ENCODE measurements at regions not wholly inside any gene's neighbourhood (a gene's known extent, or its start where the extent isn't known, plus 50 kb on each side); places are given as distances from the start of the nearest gene placed in this dataset.
"Not testable (repeated sequence)": the region's sequence is repeated elsewhere in the genome, so short reads cannot be mapped to it uniquely, and the experiment has no call there.

DNA sequence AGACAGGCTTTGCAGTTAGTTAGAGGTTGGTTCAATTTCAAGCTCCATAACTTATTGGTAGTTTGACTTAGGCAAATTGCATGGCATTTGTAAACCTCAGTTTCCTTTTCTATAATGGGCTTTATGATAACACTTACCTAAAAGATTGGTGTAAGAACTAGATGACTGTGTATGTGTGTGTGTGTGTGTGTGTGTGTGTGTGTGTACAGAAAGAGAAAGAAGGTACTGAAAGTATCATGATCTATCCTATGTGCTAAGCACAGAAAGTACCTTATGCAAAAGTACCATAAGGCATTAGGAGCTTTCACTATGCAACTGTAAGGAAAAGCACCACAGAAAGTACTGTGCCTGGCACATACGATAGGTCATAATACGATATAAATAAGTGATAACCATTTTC, 304.3 kb upstream of the KITLG start:
- no peaks in the 10 kb centered on the region for H3K4me1 ChIP-seq (ENCODE audit: insufficient read depth, low read length)
- H3K36me3 ChIP-seq (ENCODE audit: insufficient read depth, low read length): no peaks in the 10 kb centered on the region
- H3K9me3 ChIP-seq (ENCODE audit: control insufficient read depth, insufficient read depth, low read length): no peaks in the 10 kb centered on the region
- no peak overlapping the region for H3K9ac ChIP-seq (ENCODE audit: low read depth, low read length)

DNA sequence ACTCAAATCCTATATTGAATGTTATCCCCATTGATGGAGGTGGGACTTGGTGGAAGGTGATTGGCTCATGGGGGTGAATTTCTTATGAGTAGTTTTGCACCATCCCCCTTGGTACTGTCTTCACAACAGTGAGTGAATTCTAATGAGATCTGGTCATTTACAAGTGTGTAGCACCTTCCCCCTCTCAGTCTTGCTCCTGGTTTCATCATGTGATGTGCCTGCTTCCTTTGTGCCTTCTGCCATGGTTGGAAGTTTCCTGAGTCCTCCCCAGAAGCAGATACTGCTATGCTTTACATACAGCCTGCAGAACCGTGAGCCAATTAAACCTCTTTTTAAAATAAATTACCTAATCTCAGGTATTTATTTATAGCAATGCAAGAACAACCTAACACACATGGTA, 302.4 kb upstream of the KITLG start:
- Histone ChIP-seq H3K9ac (ENCODE audit: low read depth, low read length) (no peak overlapping the region), H3K4me1 (ENCODE audit: insufficient read depth, low read length) (no peaks in the 10 kb centered on the region), H3K9me3 (ENCODE audit: control insufficient read depth, insufficient read depth, low read length) (no peaks in the 10 kb centered on the region), H3K36me3 (ENCODE audit: insufficient read depth, low read length) (no peaks in the 10 kb centered on the region)

DNA sequence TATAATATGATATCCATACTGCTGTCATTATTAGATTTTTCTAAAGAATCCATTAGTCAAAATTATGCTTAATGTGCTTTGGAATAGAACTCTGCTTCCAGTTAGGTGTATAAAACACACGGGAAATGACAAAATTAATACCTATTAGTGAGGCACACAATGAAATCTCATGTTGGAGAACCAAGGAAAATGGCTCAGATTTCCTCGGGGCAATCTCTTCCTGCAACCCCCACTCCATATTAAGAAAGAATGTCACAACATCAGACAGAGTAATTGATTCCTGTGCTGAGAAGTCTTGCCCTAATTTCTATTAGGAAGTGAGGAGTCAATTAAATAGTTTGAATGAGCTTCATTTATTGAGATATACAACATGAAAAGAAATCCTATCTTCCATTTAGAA, 299.8 kb upstream of the KITLG start:
- H3K9ac ChIP-seq (ENCODE audit: low read depth, low read length): no peak overlapping the region
- H3K9me3 ChIP-seq (ENCODE audit: control insufficient read depth, insufficient read depth, low read length): no peaks in the 10 kb centered on the region
- H3K36me3 ChIP-seq (ENCODE audit: insufficient read depth, low read length): no peaks in the 10 kb centered on the region
- H3K4me1 ChIP-seq (ENCODE audit: insufficient read depth, low read length): no peaks in the 10 kb centered on the region

DNA sequence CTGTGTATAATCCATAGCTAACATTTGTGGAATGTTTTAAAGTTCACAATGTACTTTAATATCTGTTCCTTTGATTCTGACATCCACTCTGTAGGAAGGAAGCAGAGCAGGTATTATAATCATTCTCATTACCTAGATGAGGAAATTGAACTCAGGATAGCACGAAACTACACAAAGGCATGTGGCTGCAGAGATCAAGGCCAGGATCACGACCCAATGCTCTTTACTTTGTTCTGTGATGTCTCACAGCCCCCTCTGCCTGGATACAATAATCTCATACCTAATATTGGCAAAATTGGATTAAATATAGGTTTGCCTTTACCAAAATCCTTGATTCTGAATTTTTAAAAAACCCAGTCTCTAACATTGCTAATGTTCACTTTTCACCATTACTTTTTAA, 298.0 kb upstream of the KITLG start:
- no peaks in the 10 kb centered on the region for H3K36me3 ChIP-seq (ENCODE audit: insufficient read depth, low read length)
- no peaks in the 10 kb centered on the region for H3K9me3 ChIP-seq (ENCODE audit: control insufficient read depth, insufficient read depth, low read length)
- H3K9ac ChIP-seq (ENCODE audit: low read depth, low read length): no peak overlapping the region
- no peaks in the 10 kb centered on the region for H3K4me1 ChIP-seq (ENCODE audit: insufficient read depth, low read length)

DNA sequence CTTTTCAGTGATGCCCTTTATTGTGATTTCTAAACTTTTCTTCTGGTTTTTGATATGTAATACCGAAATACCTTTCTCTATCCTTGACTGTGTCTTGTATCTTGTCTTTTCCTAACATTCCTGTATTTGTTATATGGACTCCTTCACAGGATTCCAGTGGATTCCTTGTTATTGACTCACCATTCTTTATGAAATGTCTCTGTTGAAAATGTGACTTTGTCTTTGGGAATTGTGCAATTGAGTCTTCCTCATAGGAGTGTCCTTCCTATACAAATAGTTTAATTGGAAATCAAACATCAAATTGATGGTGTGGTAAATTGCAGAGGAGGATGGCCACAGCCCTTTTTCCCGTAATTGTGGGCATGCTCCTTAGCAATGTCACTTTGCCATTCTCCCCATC, 296.6 kb upstream of the KITLG start:
- Histone ChIP-seq H3K36me3 (ENCODE audit: insufficient read depth, low read length) (no peaks in the 10 kb centered on the region), H3K9me3 (ENCODE audit: control insufficient read depth, insufficient read depth, low read length) (no peaks in the 10 kb centered on the region), H3K9ac (ENCODE audit: low read depth, low read length) (no peak overlapping the region), H3K4me1 (ENCODE audit: insufficient read depth, low read length) (no peaks in the 10 kb centered on the region)

DNA sequence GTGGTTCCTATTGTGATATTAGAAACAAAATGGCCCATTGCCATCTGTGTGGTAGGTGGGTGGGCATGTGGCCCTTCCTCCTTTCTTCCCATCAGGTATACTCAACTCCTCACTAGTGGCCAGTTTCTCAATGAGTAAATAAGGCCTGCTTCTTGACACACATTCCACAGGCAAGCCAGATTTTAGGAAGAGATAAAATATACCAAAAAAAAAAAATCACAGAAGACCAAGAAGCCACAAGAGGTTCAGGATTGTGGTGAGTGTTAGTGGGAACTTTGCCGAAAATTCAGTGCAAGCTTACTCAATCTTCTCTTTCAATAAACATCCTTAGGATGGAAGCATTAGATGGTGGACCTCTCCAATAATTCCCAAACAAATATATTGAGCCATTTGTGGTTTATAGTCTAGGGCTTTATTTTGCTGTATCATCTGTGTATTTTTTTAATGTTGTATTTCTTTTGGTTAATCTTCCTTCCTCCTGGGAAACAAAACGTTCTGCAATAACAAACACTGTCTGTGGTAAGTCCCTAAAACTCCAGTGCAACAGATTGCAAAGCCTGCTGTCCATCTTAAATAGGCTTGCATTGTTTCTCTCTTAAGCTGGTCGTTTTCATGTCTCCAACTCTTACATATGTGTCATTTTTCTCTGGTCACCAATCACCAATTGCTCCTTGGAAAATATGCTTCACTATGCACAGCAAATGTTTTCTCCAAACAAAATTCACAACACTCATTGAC, 289.9 kb upstream of the KITLG start:
- no peaks in the 10 kb centered on the region for H3K36me3 ChIP-seq (ENCODE audit: insufficient read depth, low read length)
- H3K9ac ChIP-seq (ENCODE audit: low read depth, low read length): no peak overlapping the region
- no peaks in the 10 kb centered on the region for H3K4me1 ChIP-seq (ENCODE audit: insufficient read depth, low read length)
- H3K9me3 ChIP-seq (ENCODE audit: control insufficient read depth, insufficient read depth, low read length): no peaks in the 10 kb centered on the region

DNA sequence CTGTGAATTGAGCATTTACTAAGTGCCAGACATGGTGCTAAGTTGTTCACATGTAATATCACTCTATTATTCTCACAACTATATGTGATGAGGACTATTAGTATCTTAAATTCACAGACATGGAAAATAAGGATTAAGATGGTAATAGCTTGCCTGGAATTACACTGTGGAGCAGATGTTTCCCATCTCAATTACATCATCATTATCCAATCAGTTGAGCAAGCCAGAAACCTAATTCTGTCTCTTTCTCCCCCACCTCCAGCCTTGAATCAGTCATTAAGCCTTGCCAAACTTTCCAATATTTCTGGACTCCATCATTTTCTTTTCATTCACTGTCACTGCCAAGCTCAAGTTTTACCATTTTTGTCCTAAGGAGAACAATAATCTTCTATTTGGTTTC, 287.8 kb upstream of the KITLG start:
- Histone ChIP-seq H3K9ac (ENCODE audit: low read depth, low read length) (no peak overlapping the region), H3K36me3 (ENCODE audit: insufficient read depth, low read length) (no peaks in the 10 kb centered on the region), H3K9me3 (ENCODE audit: control insufficient read depth, insufficient read depth, low read length) (no peaks in the 10 kb centered on the region), H3K4me1 (ENCODE audit: insufficient read depth, low read length) (peaks cover 3% of the 10 kb centered on the region; the same call in 1 of the 2 replicates)

DNA sequence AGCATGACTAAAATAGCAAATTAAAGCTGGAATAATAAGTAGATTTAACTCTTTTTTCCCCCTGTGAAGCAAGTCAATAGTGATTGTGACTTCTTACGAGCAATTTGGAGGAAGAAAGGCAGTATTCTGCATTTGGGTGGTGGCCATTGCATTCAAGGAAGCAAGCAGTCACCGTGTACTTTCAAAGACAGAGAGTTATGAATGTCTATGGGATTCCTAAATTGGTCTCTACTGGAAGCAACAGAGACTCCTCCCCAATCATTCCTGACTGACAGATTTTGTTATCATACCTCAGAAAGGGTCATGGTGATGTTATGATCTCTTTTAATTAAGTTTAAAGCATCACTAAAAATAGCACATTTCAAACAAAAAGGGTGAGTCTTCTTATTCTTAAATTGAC, 287.2 kb upstream of the KITLG start:
- no peak overlapping the region for H3K9ac ChIP-seq (ENCODE audit: low read depth, low read length)
- H3K9me3 ChIP-seq (ENCODE audit: control insufficient read depth, insufficient read depth, low read length): no peaks in the 10 kb centered on the region
- peaks cover 8% of the 10 kb centered on the region for H3K4me1 ChIP-seq (ENCODE audit: insufficient read depth, low read length)
- no peaks in the 10 kb centered on the region for H3K36me3 ChIP-seq (ENCODE audit: insufficient read depth, low read length)

DNA sequence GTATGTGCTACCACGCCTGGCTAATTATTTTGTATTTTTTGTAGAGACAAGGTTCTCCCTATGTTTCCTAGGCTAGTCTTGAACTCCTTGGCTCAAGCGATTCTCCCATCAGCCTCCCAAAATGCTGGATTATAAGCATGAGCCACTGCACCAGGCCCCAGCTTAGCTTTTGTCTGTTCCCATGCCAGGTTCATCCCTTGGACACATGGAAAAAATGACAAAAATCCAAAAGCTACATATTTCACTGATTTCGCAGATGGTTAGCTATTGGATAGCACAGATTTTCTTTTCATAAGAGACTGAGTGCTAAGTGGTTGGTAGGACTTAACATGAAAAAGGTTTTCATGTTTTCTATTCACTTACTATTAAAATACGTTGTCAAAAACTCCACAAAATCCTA, 286.6 kb upstream of the KITLG start:
- Histone ChIP-seq H3K36me3 (ENCODE audit: insufficient read depth, low read length) (no peaks in the 10 kb centered on the region), H3K9me3 (ENCODE audit: control insufficient read depth, insufficient read depth, low read length) (no peaks in the 10 kb centered on the region), H3K9ac (ENCODE audit: low read depth, low read length) (no peak overlapping the region), H3K4me1 (ENCODE audit: insufficient read depth, low read length) (peaks cover 13% of the 10 kb centered on the region)

DNA sequence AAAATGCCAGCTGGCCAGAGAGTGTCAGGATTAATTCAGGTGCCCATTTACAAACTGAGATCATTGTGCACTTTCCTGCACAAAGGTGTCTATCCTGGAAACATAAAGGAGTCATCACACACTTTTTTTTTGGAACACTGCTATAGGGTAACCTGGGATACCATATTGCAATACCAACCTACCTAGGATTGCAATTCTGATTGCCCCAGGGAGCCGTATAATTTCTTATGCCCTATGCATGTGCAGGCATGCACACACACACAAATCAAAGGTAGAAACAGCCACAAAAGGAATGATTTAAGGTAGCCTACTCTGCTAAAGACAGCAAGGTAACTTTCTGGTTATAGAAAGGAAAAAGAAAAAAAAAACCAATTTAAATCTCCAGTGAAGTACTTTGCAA, 285.3 kb upstream of the KITLG start:
- Histone ChIP-seq H3K4me1 (ENCODE audit: insufficient read depth, low read length) (peaks cover 13% of the 10 kb centered on the region), H3K36me3 (ENCODE audit: insufficient read depth, low read length) (no peaks in the 10 kb centered on the region), H3K9ac (ENCODE audit: low read depth, low read length) (no peak overlapping the region), H3K9me3 (ENCODE audit: control insufficient read depth, insufficient read depth, low read length) (no peaks in the 10 kb centered on the region)

DNA sequence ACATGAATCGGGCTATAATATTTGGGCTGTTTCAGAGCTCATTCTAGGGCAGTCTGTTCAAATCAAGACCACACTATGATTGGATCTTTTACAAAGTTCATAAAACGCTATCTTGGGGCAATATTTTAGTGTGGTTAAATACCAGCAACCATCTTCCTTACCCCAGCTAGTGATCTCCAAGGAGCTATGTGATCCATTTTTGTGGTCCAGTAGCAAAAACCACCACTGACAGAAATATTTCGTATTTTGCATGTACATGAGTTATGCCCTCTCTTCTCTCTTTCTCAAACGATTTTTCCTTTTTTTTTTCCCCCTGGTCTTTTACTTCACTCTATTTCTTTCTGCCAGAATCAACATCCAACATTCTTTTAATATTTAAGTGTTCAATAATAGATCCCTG, 280.6 kb upstream of the KITLG start:
- H3K4me1 ChIP-seq (ENCODE audit: insufficient read depth, low read length): peaks cover 13% of the 10 kb centered on the region
- no peaks in the 10 kb centered on the region for H3K36me3 ChIP-seq (ENCODE audit: insufficient read depth, low read length)
- H3K9me3 ChIP-seq (ENCODE audit: control insufficient read depth, insufficient read depth, low read length): no peaks in the 10 kb centered on the region
- H3K9ac ChIP-seq (ENCODE audit: low read depth, low read length): no peak overlapping the region

DNA sequence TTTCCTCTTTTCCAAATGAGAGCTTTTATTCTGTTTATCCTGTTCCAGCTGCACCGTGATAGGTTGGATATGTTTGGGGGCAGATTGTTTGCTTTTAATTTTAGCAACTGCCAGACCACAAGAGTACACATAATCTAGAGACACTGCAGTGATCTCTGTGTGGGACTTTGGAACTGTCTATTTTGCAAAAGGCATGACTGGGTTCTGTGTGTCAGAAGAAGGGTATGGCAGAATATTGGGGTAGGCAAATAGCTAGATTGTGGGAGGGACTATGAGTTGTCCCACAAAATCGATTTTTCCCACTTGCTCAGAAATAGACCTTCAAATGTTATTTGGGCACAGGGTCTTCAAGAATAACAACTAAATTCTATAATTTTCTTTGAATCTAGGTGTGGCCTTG, 275.9 kb upstream of the KITLG start:
- no peak overlapping the region for H3K9ac ChIP-seq (ENCODE audit: low read depth, low read length)
- no peaks in the 10 kb centered on the region for H3K9me3 ChIP-seq (ENCODE audit: control insufficient read depth, insufficient read depth, low read length)
- no peaks in the 10 kb centered on the region for H3K36me3 ChIP-seq (ENCODE audit: insufficient read depth, low read length)
- H3K4me1 ChIP-seq (ENCODE audit: insufficient read depth, low read length): no peaks in the 10 kb centered on the region

DNA sequence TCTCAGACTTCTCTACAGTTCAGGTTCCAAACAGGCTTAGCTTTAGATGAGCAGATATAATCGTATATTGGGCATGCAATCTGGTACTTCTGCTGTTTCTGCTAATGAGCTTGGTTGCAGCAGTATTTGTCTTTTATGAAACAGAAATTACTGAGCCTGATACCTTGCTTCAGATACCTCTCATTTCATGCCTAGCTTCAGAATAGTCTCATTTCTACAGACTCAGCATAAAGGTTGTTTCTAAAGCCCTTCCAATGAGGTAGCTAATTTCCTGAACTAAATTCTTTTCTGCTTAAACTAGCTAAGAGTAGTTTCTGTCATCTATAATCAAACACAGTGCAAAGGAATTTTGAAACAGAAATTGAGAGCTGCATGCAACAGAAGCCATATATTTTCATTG, 275.0 kb upstream of the KITLG start:
- Histone ChIP-seq H3K9me3 (ENCODE audit: control insufficient read depth, insufficient read depth, low read length) (no peaks in the 10 kb centered on the region), H3K4me1 (ENCODE audit: insufficient read depth, low read length) (no peaks in the 10 kb centered on the region), H3K9ac (ENCODE audit: low read depth, low read length) (no peak overlapping the region), H3K36me3 (ENCODE audit: insufficient read depth, low read length) (no peaks in the 10 kb centered on the region)

DNA sequence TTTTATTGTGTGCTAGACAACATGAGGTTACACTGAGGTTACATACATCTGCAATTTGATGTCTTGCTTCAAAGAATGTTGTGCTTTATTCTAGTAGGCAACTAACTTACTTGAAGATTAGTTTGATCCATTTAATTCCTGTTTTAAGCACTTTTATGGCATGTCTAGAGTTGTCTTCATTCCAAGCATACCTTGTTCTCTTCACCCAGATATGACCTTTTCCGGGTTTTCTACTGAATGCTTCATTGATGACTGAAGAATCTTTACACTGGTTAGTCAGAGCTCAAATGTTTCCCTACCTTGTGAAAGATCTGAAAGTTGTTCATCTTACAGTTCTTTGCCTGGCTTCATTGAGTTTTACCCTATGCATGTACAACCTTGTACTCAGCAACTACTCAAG, 274.0 kb upstream of the KITLG start:
- H3K36me3 ChIP-seq (ENCODE audit: insufficient read depth, low read length): no peaks in the 10 kb centered on the region
- H3K9ac ChIP-seq (ENCODE audit: low read depth, low read length): no peak overlapping the region
- no peaks in the 10 kb centered on the region for H3K9me3 ChIP-seq (ENCODE audit: control insufficient read depth, insufficient read depth, low read length)
- H3K4me1 ChIP-seq (ENCODE audit: insufficient read depth, low read length): no peaks in the 10 kb centered on the region

DNA sequence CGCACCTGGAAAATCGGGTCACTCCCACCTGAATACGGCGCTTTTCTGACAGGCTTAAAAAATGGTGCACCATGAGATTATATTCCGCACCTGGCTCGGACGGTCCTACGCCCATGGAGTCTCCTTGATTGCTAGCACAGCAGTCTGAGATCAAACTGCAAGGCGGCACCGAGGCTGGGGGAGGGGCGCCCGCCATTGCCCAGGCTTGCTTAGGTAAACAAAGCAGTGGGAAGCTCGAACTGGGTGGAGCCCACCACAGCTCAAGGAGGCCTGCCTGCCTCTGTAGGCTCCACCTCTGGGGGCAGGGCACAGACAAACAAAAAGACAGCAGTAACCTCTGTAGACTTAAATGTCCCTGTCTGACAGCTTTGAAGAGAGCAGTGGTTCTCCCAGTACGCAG, 267.0 kb upstream of the KITLG start:
- not testable (repeated sequence) for H3K4me1 ChIP-seq (ENCODE audit: insufficient read depth, low read length); H3K9me3 ChIP-seq (ENCODE audit: control insufficient read depth, insufficient read depth, low read length); H3K36me3 ChIP-seq (ENCODE audit: insufficient read depth, low read length); H3K9ac ChIP-seq (ENCODE audit: low read depth, low read length)

DNA sequence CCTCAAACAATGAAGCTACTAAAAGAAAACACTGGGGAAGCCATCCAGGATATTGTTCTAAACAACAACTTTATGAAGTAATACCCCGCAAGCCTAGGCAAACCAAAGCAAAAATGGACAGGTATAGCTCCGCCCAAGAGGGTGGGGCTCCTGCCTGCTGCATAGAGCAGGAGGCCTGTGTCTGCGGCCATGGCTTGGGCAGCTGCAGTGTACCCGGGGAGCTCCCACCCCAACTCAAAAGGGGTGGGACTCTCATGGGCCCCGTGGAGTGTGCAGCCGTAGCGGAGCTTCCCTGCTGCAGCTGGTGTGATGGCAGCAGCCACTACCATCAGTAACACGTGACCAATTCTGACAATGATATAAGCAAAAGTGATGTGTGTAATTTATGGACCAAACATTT, 264.2 kb upstream of the KITLG start:
- Histone ChIP-seq H3K9ac (ENCODE audit: low read depth, low read length) (no peak overlapping the region), H3K36me3 (ENCODE audit: insufficient read depth, low read length) (no peaks in the 10 kb centered on the region), H3K4me1 (ENCODE audit: insufficient read depth, low read length) (no peaks in the 10 kb centered on the region), H3K9me3 (ENCODE audit: control insufficient read depth, insufficient read depth, low read length) (peaks cover 7% of the 10 kb centered on the region)
